ENCODE measurements at regions not wholly inside any gene's neighbourhood (a gene's known extent, or its start where the extent isn't known, plus 50 kb on each side); places are given as distances from the start of the nearest gene placed in this dataset.

- Histone ChIP-seq H3K36me3 (no peaks in the 10 kb centered on the region), H3K27ac (no peak overlapping the region), H3K27me3 (peaks cover 3% of the 10 kb centered on the region), H3K9me3 (no peaks in the 10 kb centered on the region), H3K4me3 (no peak overlapping the region), H3K4me1 (no peaks in the 10 kb centered on the region)
- no peak for TF ChIP-seq POLR2A (IDR thresholded peaks at IDR 0.05)
- peak in 1 of 2 donors; percentile 69 for DNase-seq (ENCODE audit: low spot score in 2 of 2)
- 93% methylated on average over 25 of the region's 34 CpGs for WGBS
These were observed 69.4 kb upstream of the SHH start for GRCh38 chr7:155881471-155882350.

- H3K4me1 ChIP-seq, result no peaks in the 10 kb centered on the region
- H3K36me3 ChIP-seq, result no peaks in the 10 kb centered on the region
- H3K27me3 ChIP-seq, result no peaks in the 10 kb centered on the region
- WGBS, result 95% methylated on average over 6 of the region's 7 CpGs
- no peak for TF ChIP-seq POLR2AphosphoS5 (IDR thresholded peaks at IDR 0.05)
- no peak for TF ChIP-seq POLR2A (IDR thresholded peaks at IDR 0.05)
- no peak for TF ChIP-seq CTCF (IDR thresholded peaks at IDR 0.05)
- TF ChIP-seq EP300 (IDR thresholded peaks at IDR 0.05), result no peak
- H3K27ac ChIP-seq, result no peak overlapping the region
- DNase-seq (ENCODE audit: low spot score in 2 of 2), result peak in 1 of 2 donors; percentile 28
- no peaks in the 10 kb centered on the region for H3K9me3 ChIP-seq
- H3K4me3 ChIP-seq, result no peak overlapping the region
These were observed 68.5 kb upstream of the SHH start for GRCh38 chr7:155880721-155881120.

- peaks cover under 1% of the 10 kb centered on the region for H3K27me3 ChIP-seq
- H3K4me1 ChIP-seq, result no peaks in the 10 kb centered on the region
- H3K4me3 ChIP-seq, result no peak overlapping the region
- no peaks in the 10 kb centered on the region for H3K9me3 ChIP-seq
- H3K36me3 ChIP-seq, result no peaks in the 10 kb centered on the region
- no peak overlapping the region for H3K27ac ChIP-seq
- WGBS, result 90% methylated on average over 5 of the region's 5 CpGs
- TF ChIP-seq POLR2AphosphoS5 (IDR thresholded peaks at IDR 0.05), result no peak
- peak in 1 of 2 donors; percentile 56 for DNase-seq (ENCODE audit: low spot score in 2 of 2)
These were observed 67.3 kb upstream of the SHH start for GRCh38 chr7:155879592-155879991.

- no peak for TF ChIP-seq POLR2A (IDR thresholded peaks at IDR 0.05)
- no peak for TF ChIP-seq CTCF (IDR thresholded peaks at IDR 0.05)
- TF ChIP-seq EP300 (IDR thresholded peaks at IDR 0.05), result no peak
- no peak for TF ChIP-seq POLR2AphosphoS5 (IDR thresholded peaks at IDR 0.05)
- H3K27ac ChIP-seq, result no peak overlapping the region
- H3K9me3 ChIP-seq, result no peaks in the 10 kb centered on the region
- H3K4me1 ChIP-seq, result no peaks in the 10 kb centered on the region
- H3K36me3 ChIP-seq, result no peaks in the 10 kb centered on the region
- H3K27me3 ChIP-seq, result peaks cover 9% of the 10 kb centered on the region
- DNase-seq (ENCODE audit: low spot score in 2 of 2), result peak in 1 of 2 donors; percentile 12
- 92% methylated on average over 8 of the region's 8 CpGs for WGBS
- no peak overlapping the region for H3K4me3 ChIP-seq
These were observed 66.4 kb upstream of the SHH start for GRCh38 chr7:155878674-155879073.

GRCh38 chr7:155878250-155878649 is 66.0 kb upstream of the SHH start:
- TF ChIP-seq CTCF (IDR thresholded peaks at IDR 0.05) (no peak), POLR2AphosphoS5 (IDR thresholded peaks at IDR 0.05) (no peak), EP300 (IDR thresholded peaks at IDR 0.05) (no peak), POLR2A (IDR thresholded peaks at IDR 0.05) (no peak)
- Histone ChIP-seq H3K4me3 (no peak overlapping the region), H3K4me1 (no peaks in the 10 kb centered on the region), H3K36me3 (no peaks in the 10 kb centered on the region), H3K27me3 (peaks cover 9% of the 10 kb centered on the region), H3K27ac (no peak overlapping the region), H3K9me3 (no peaks in the 10 kb centered on the region)
- peak in 1 of 2 donors; percentile 74 for DNase-seq (ENCODE audit: low spot score in 2 of 2)
- 82% methylated on average over 11 of the region's 11 CpGs for WGBS

GRCh38 chr7:155877167-155877566 is 64.9 kb upstream of the SHH start:
- WGBS, result 66% methylated on average over 2 of the region's 2 CpGs
- DNase-seq (ENCODE audit: low spot score in 2 of 2), result no peak

More at GRCh38 chr7:155877167-155877566, 64.9 kb upstream of the SHH start:
- Histone ChIP-seq H3K9me3 (no peaks in the 10 kb centered on the region), H3K27me3 (peaks cover 9% of the 10 kb centered on the region), H3K4me1 (no peaks in the 10 kb centered on the region), H3K27ac (no peak overlapping the region), H3K4me3 (no peak overlapping the region), H3K36me3 (no peaks in the 10 kb centered on the region)
- TF ChIP-seq POLR2AphosphoS5 (IDR thresholded peaks at IDR 0.05) (no peak), POLR2A (IDR thresholded peaks at IDR 0.05) (no peak), CTCF (IDR thresholded peaks at IDR 0.05) (no peak)

Data from suprapubic skin (tissue), 4 donors.